HepG2 (cell line): ENCODE measurements at regions not wholly inside any gene's neighbourhood (a gene's known extent, or its start where the extent isn't known, plus 50 kb on each side); places are given as distances from the start of the nearest gene placed in this dataset.

ENCODE experiments used
- ATAC-seq: fragments of 200-7000 bp; cut with Tn5 transposase; 3 replicates; pipeline ENCODE4 v1.9.1; 2020; ENCODE audit warnings: mild to moderate bottlenecking, moderate library complexity
- BruUV-seq: library from RNA; stranded (reverse); fragments of 400-500 nt; replicated peaks from 2 replicates; lab custom pipeline; 2021; lab: Mats Ljungman, UMichigan
- CTCF ChIA-PET: fragments of 300-600 bp; formaldehyde crosslinking; extraction: SDS; loops from one replicate; lab custom pipeline; 2021; ENCODE audit warnings: low total read pairs, inconsistent platforms, low intra/inter-chr PET ratio; lab: Yijun Ruan, JAX
- POLR2A ChIA-PET: fragments of 350-600 bp; sonication (Branson Sonifier 250); formaldehyde crosslinking; loops from one replicate; lab custom pipeline; 2020; ENCODE audit warnings: antibody characterized with exemption, inconsistent platforms; lab: Yijun Ruan, JAX
- DNase-seq: peaks from one replicate; pipeline ENCODE4 v3.0.0-alpha.2; 2015; ENCODE audit warnings: low spot score
- FAIRE-seq: peaks from 3 replicates; lab custom pipeline; 2011; peaks lifted over from hg19 to GRCh38; lab: Jason Lieb, UNC
- H2AFZ ChIP-seq: one replicate; pipeline ENCODE4 v1.6.1; 2011; ENCODE audit warnings: low read length, inconsistent platforms
- H3K27ac ChIP-seq: fragments of 300-600 bp; 3 replicates; pipeline ENCODE4 v1.8.0; 2011; ENCODE audit warnings: mixed run types, mild to moderate bottlenecking, mixed read lengths, low read length, inconsistent platforms; ENCODE audit not compliant: insufficient read depth; ENCODE audit errors: extremely low read length
- H3K27me3 ChIP-seq, 2 experiments: fragments of 200-600 bp in 1 of 2; 2 replicates in 1 of 2; 3 replicates in 1 of 2; pipeline versions ENCODE4 v1.6.0 to v1.8.0; 2011; ENCODE audit warnings: low read length in 2 of 2, mild to moderate bottlenecking in 2 of 2, moderate library complexity in 2 of 2, inconsistent platforms in 1 of 2; ENCODE audit not compliant: insufficient read depth in 2 of 2, control insufficient read depth in 1 of 2
- H3K36me3 ChIP-seq, 2 experiments: fragments of 200-600 bp in 1 of 2; replicated peaks in 1 of 2; 2 replicates in 1 of 2; 3 replicates in 1 of 2; pipeline versions ENCODE4 v1.5.1 to v1.8.0; 2011; ENCODE audit warnings: low read length in 2 of 2, inconsistent platforms in 1 of 2; ENCODE audit not compliant: insufficient read depth in 2 of 2, control insufficient read depth in 1 of 2
- H3K4me1 ChIP-seq: 2 replicates; pipeline ENCODE4 v1.5.1; 2012; ENCODE audit warnings: low read length, inconsistent platforms; ENCODE audit not compliant: insufficient read depth
- H3K4me2 ChIP-seq: 2 replicates; pipeline ENCODE4 v1.6.0; 2011; ENCODE audit warnings: low read depth, low read length, inconsistent platforms
- H3K4me3 ChIP-seq, 3 experiments: fragments of 200-600 bp in 1 of 3; sonication (generic), shearing (Covaris generic) in 1 of 3; replicated peaks in 1 of 3; 2 replicates each; pipeline ENCODE4 v1.5.1; 2011 to 2016; ENCODE audit warnings: low read length in 3 of 3, inconsistent platforms in 2 of 3, low read depth in 2 of 3, mild to moderate bottlenecking in 2 of 3, control low read depth in 1 of 3, mixed read lengths in 1 of 3; ENCODE audit not compliant: insufficient read depth in 1 of 3
- H3K79me2 ChIP-seq: one replicate; pipeline ENCODE4 v1.6.1; 2011; ENCODE audit warnings: low read length, inconsistent platforms; ENCODE audit not compliant: insufficient read depth
- H3K9ac ChIP-seq: 2 replicates; pipeline ENCODE4 v1.6.0; 2011; ENCODE audit warnings: mild to moderate bottlenecking, low read depth, low read length, inconsistent platforms; ENCODE audit not compliant: insufficient read depth
- H3K9me3 ChIP-seq: 2 replicates; pipeline ENCODE4 v1.5.1; 2012; ENCODE audit warnings: mild to moderate bottlenecking, low read length
- H4K20me1 ChIP-seq: 2 replicates; pipeline ENCODE4 v1.6.0; 2011; ENCODE audit warnings: inconsistent platforms, mild to moderate bottlenecking, low read length, moderate library complexity; ENCODE audit not compliant: insufficient read depth
- ARID2 ChIP-seq: sonication (generic); formaldehyde crosslinking; IDR thresholded peaks from 2 replicates; pipeline ENCODE4 v1.8.1; 2022; ENCODE audit warnings: mild to moderate bottlenecking, missing genetic modification reagents, borderline replicate concordance
- HNF4A ChIP-seq: sonication (generic); formaldehyde crosslinking; IDR thresholded peaks from 2 replicates; pipeline ENCODE4 v1.4.0; 2020; ENCODE audit warnings: missing genetic modification reagents
- NCOA5 ChIP-seq: sonication (generic); formaldehyde crosslinking; IDR thresholded peaks from 2 replicates; pipeline ENCODE4 v1.4.0; 2020; ENCODE audit warnings: missing genetic modification reagents
- NKX3-1 ChIP-seq: sonication (generic); formaldehyde crosslinking; IDR thresholded peaks from 2 replicates; pipeline ENCODE4 v1.5.0; 2020; ENCODE audit warnings: missing genetic modification reagents
- PLRG1 ChIP-seq: fragments of 450-650 bp; conservative IDR thresholded peaks from 2 replicates; pipeline ENCODE4 v1.6.1; 2016
- POLR2A ChIP-seq, 2 experiments: IDR thresholded peaks; 2 replicates each; pipeline ENCODE4 v1.6.1; 2011; ENCODE audit warnings: low read depth in 2 of 2, low read length in 2 of 2, mild to moderate bottlenecking in 1 of 2, moderate library complexity in 1 of 2; ENCODE audit not compliant: insufficient read depth in 1 of 2
- YY1 ChIP-seq: IDR thresholded peaks from 2 replicates; pipeline ENCODE4 v1.6.1; 2011; ENCODE audit warnings: low read length, low read depth, moderate library complexity, mild to moderate bottlenecking; ENCODE audit not compliant: insufficient read depth, insufficient replicate concordance
- ZNF354B ChIP-seq: sonication (generic); formaldehyde crosslinking; IDR thresholded peaks from 2 replicates; pipeline ENCODE4 v1.8.0; 2022; ENCODE audit warnings: mild to moderate bottlenecking, missing genetic modification reagents
- ZSCAN25 ChIP-seq: sonication (generic); formaldehyde crosslinking; IDR thresholded peaks from 2 replicates; pipeline ENCODE4 v1.8.0; 2022; ENCODE audit warnings: mild to moderate bottlenecking, missing genetic modification reagents
- WGBS: methylation state at CpG from one replicate; pipeline ENCODE4 v1.1.6; 2017; ENCODE audit warnings: low lambda C conversion rate; 5-methylcytosine and 5-hydroxymethylcytosine counted together
- in situ Hi-C: cut with HindIII; loops from 2 replicates; pipeline ENCODE4 v1.10.0; 2017; ENCODE audit warnings: low pct_unique_long_range_greater_than_20kb; ENCODE audit not compliant: extremely low pct_ligation_motif_present
- intact Hi-C: fragments of 100-400 bp; cut with micrococcal nuclease; formaldehyde crosslinking; loops from one replicate; pipeline ENCODE4 v1.10.0; 2022; ENCODE audit not compliant: unreplicated experiment

DNA sequence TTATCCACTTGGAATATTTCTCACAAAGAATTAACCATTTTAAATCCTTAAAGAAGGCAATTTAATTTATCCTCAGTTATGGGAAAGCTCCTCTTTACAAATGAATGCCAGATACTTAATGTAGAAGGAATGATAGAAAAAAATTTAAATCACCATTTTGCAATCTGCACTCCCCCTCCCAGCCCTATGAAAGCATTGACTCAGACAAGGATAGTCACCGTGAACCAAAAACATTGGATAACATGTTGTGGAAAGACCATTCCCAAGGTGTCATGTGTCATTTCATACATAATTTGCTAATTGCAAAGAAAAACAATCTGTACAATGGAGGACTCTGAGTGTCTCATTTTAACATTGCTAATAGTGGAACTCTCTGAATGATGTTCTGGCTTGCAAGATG is 421.0 kb downstream of the TXNL1 start:
- no peak overlapping the region for H3K4me3 ChIP-seq
- no peak overlapping the region for H3K27ac ChIP-seq
- H3K4me2 ChIP-seq: no peak overlapping the region
- in situ Hi-C loops (no loop called here), intact Hi-C loops (no loop called here)
- ATAC-seq: no peak
- DNase-seq: no peak
- H3K36me3 ChIP-seq: no peaks in the 10 kb centered on the region
- H3K79me2 ChIP-seq: no peaks in the 10 kb centered on the region
- H4K20me1 ChIP-seq: no peaks in the 10 kb centered on the region
- BruUV-seq: no TSS peak
- no peak for FAIRE-seq
- H3K27me3 ChIP-seq: no peaks in the 10 kb centered on the region
- H3K9ac ChIP-seq: no peak overlapping the region
- no peaks in the 10 kb centered on the region for H3K4me1 ChIP-seq
- TF ChIP-seq POLR2A (IDR thresholded peaks at IDR 0.05; ENCODE audit: insufficient read depth in 1 of 2, low read depth in 2 of 2, low read length in 2 of 2): no peak
- TF ChIP-seq PLRG1: no peak
- no peak for TF ChIP-seq YY1
- H2AFZ ChIP-seq: no peak overlapping the region
- ChIA-PET POLR2A (no interaction called here), CTCF (no interaction called here)
- H3K9me3 ChIP-seq: peaks cover 95% of the 10 kb centered on the region
- WGBS: 54% methylated on average over 1 of the region's 1 CpG

DNA sequence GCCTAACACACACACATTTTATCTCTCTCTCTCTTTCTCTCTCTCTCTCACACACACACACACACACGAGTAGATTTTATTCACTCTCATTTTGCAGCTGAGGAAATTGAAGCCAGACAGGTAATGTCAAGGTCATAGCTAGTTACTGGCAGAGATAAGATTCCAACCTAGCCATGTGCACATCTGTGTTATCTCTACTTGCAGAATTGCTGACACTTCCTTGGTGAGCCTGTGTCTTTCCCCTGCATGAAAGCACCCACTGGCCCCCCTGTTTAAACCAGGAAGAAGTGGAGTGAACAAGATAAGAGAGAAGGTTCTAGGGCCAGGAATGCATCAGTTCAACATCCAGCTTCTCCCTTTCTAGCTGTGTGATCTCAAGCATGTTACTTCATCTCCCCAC is 423.7 kb downstream of the TXNL1 start:
- Histone ChIP-seq H3K27me3 (no peaks in the 10 kb centered on the region), H3K4me1 (no peaks in the 10 kb centered on the region), H3K4me2 (no peak overlapping the region), H2AFZ (no peak overlapping the region), H3K79me2 (no peaks in the 10 kb centered on the region), H4K20me1 (no peaks in the 10 kb centered on the region), H3K9me3 (peaks cover 95% of the 10 kb centered on the region), H3K9ac (no peak overlapping the region), H3K4me3 (no peak overlapping the region), H3K27ac (no peak overlapping the region), H3K36me3 (no peaks in the 10 kb centered on the region)
- DNase-seq: no peak
- BruUV-seq: no TSS peak
- no peak for FAIRE-seq
- intact Hi-C loops: no loop called here
- WGBS: 0% methylated on average over 1 of the region's 1 CpG
- ATAC-seq: no peak
- in situ Hi-C loops: no loop called here
- TF ChIP-seq NCOA5 (no peak), HNF4A (CRISPR knock-in tag) (no peak), POLR2A (IDR thresholded peaks at IDR 0.05; ENCODE audit: insufficient read depth in 1 of 2, low read depth in 2 of 2, low read length in 2 of 2) (no peak), ARID2 (CRISPR knock-in tag) (no peak), ZNF354B (CRISPR knock-in tag) (no peak), ZSCAN25 (no peak), NKX3-1 (no peak)
- ChIA-PET CTCF (no interaction called here), POLR2A (no interaction called here)
